Hematopoietic multipotent progenitor cell treated with erythropoietin and hydrocortisone succinate and interleukin-3 and kit ligand, for 4 days (in vitro differentiated cells): ENCODE measurements at regions not wholly inside any gene's neighbourhood (a gene's known extent, or its start where the extent isn't known, plus 50 kb on each side); places are given as distances from the start of the nearest gene placed in this dataset.
"Not testable (repeated sequence)": the region's sequence is repeated elsewhere in the genome, so short reads cannot be mapped to it uniquely, and the experiment has no call there.

Experiments used
- DNase-seq: peaks from one replicate; pipeline ENCODE4 v3.0.0-alpha.2; 2015

- no peak for DNase-seq
These were observed 613.3 kb downstream of the BCOR start for GRCh38 chrX:39484159-39485068.

DNA sequence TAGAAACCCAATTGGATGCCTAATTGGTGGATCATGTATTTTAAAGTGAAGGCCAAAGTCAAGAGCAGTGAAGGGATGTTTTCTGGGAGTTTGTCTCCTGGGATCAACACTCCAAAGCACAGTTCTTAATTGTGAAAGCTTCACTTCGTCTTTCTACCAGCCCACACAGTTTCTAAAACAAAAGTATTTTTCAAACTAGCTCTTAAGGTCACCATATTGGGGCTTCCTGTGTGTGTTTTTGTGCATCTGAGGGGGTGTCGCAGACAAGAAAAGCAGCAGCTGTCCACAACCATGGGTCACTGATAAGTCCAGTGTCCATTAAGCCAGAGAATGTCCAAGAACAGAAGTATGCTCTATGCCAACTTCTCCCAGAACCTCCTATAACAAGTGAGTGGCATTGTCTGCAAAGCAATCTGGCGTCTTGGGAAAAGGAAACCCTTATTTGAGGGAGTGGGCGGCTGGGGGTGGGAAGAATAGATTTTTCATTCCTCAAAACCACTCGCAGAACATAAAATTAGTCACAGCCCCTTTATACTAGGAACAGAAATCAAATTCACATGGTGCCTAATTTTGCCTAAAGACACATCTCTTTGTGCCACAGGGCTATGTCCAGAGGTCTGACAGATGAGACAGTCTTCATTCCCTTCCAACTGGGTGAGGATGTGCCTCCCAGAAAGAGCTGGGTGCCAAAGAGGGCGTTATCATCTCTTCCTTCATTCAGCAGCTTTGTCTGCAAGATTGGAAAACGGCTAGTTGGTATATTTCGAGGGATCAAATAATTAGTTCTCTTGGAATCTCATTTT, 610.4 kb downstream of the BCOR start:
- no peak for DNase-seq

DNA sequence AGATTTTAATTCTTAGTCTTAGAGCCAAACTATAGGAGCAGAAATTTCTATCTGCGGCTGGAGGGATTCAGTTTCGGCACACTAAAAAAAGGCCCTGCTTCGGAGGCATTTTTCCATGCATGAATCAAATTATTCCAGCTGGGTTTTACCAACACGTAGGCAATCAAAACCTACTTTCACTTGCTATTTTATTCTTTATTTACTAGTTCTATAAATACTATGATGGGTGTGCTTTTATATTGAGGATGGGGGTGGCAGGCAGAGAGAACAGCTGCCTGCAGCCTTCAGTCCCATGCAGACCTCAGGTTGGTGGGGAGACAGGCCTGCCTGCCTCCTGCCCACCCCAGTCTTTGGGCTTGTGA, 609.8 kb downstream of the BCOR start:
- no peak for DNase-seq

DNA sequence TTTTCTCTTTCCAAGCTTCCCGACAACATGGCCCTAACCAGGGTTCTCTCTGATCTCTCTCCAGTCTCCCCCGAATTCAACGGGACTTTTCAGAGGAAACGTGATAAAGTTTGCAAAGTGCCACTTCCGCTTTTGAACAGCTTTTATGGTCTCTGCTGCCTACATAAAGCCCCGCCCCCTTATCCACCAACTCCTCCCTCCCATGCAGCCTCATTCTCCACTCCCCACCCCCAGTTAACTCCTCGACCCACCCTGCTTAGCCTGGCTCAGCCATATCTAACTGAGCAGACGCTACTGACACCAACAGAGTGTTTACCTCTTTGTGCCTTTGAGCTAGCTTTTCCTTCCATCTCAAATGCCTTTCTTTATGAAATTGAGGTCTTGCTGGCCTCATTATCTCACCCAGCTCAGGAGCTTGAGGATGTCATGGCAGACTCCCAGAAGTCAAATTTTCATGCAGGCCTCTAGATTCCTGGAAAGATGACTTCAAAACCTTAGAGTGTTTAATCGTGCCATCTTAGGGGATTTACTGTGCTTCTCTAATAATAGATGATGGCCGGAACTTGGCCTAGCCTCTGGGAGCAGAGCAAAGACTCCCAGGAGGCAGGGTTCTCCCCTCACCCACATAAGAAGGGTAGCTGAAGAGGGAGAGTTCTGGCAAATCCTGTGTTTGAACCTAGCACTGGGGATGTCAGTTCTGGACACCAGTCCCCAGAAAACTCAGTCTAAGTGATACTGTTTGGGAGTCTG, 606.0 kb downstream of the BCOR start:
- DNase-seq = peak; percentile 95

DNA sequence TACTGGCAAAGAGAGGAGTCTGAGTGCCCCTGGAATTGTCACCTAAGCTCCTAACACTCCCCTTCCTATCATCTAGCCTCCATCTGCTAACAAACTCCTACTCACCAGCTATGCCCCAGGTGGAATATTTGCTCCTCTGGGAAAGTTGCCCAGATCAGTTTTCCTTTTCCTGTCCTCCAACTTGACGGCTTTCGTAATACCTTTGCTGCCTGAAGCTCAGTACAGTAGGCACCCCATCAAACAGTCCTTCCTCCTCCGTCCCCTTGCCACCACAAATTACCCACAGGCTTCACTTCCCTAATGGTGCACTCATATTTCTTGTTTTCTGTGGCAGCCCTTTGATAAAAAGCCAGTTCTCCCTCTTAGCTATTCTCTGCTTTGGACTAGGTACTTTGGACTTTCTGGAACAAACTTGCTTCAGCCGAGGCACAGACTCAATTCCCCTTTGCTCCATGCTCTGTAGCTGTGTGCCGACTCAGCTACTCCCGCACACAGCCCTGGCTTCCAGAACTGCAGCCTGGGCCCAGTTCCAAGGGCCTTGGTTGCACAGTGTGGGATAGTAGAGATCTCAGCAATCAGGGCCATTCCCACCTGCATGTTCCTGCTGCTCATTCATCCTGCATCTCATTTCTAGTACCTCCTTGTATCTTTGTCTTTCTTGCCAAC, 605.1 kb downstream of the BCOR start:
- DNase-seq = peak; percentile 60

GRCh38 chrX:39493168-39493567, 604.6 kb downstream of the BCOR start:
- DNase-seq = no peak

DNA sequence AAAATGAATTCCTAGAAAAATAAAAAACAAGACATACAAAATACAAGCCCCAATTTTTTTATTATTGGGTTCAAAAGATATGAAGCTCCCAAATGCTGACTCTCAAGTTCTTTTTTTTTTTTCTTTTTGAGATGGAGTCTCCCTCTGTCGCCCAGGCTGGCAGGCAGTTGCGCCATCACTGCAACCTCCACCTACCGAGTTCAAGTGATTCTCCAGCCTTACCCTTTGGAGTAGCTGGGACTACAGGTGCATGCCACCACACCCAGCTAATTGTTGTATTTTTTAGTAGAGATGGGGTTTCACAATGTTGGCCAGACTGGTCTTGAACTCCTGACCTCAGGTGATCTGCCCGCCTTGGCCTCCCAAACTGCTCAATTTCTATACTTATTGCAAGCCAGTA, 600.6 kb downstream of the BCOR start:
- not testable (repeated sequence) for DNase-seq

- DNase-seq = peak; percentile 51
These were observed 600.0 kb downstream of the BCOR start for GRCh38 chrX:39497702-39498265.

- DNase-seq = no peak
These were observed 597.8 kb downstream of the BCOR start for GRCh38 chrX:39499996-39500395.

GRCh38 chrX:39501822-39502221, 595.9 kb downstream of the BCOR start:
- no peak for DNase-seq

GRCh38 chrX:39502486-39502885, 595.3 kb downstream of the BCOR start:
- no peak for DNase-seq

DNA sequence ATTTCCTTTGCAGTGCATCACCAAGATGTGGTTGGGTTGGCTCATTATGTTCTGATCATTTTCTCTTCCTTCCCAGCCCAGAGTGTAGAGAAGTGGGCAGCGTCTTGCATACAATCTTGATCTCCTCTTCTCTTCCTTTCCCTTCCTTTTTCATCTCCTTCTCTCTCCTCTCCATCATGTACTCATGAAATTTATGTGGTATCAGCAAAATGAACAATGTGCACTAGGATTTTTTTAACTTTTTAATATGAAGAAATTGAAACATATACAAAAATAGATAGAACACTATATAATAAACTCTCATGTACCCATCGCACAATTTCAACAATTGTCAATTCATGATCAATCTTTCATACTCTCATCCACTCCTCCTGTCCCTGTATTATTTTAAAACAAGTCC, 593.5 kb downstream of the BCOR start:
- DNase-seq = no peak

DNA sequence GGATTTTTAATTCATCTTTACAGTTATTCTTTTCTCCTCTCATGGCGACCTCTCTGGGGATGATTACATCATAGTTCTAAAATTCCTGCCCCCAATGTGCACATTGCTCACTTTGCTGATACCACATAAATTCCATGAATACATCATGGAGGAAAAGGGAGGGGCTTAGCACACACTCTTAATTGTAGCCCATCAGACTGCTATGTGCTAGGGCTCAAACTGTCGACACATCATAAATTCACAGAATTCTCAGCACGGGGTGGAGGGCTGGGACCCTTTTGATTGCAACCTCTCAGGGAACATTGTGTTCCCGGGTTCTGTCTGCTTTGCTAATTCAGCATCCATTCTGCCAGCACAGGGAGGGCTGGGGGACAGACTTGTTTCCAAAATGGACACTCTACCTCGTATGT, 592.9 kb downstream of the BCOR start:
- DNase-seq = no peak

- DNase-seq = no peak
These were observed 591.6 kb downstream of the BCOR start for GRCh38 chrX:39506131-39506530.

DNA sequence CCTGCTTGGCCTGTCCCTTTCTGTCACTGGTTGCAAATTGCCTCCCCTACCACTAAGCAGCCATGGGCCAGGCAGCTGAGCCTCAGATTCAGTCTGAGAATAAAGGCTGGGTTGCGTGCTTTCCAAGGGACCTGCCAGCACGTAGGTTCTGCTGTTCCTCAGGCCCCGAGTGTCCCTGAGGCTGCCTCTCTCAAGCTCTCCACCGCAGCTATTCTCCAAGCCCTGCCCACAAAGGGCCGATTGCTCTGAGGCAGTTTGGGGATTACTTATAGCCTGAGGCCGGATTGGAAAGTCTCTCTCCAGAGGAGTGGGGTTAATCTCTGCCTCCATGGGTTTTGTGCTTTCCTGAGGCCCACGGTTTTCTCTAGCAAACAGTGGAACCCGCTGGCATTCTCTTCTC, 590.7 kb downstream of the BCOR start:
- no peak for DNase-seq

DNA sequence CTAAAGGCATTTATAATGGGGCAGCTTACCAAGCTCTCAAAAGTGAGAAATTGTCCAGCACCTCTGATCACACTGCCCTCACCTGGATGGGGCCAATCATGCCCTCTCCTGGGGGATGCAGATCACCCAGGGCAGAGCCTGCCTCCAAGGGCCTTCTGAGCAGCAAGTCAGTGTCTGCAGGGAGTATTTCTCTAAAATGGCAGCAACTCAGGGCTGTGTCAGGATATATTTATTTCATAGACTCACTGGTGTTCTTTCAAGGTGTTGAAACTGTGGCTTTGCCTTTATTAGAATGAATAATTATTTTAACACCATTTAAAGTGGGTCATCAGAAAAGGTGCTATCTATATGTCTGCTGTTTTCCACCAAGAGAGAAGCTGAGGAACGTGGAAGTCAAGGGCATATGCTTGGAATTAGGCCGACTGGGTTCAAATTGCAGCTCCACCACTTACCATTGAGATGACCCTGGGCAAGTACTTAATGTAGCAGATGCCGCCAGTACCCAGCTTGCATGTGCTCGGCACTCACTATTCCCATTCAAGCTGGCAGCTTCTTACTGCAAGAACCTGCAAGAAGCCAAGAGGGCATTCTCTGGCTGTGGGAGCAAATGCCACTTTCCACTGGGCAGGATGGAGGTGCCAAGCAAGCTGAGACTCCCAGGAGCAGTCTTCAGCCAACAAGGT, 590.0 kb downstream of the BCOR start:
- no peak for DNase-seq

DNA sequence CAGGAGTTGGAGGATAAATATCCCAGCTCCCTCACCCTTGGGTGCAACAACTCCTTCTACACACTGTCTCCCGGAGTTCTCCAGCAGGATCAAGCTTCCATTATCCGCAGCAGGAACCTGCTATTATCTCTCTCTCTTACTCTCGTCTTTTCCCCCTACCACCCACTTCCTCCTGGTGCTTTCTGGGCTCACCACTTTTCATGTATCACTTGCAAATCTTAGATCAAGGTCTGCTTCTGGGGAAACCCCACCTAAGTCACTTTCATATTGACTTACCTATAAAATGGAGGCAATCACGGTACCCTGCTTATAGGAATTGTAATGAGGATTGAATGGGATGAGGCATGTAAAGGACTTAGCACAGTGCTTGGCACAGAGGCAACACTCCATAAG, 589.5 kb downstream of the BCOR start:
- DNase-seq = no peak

DNA sequence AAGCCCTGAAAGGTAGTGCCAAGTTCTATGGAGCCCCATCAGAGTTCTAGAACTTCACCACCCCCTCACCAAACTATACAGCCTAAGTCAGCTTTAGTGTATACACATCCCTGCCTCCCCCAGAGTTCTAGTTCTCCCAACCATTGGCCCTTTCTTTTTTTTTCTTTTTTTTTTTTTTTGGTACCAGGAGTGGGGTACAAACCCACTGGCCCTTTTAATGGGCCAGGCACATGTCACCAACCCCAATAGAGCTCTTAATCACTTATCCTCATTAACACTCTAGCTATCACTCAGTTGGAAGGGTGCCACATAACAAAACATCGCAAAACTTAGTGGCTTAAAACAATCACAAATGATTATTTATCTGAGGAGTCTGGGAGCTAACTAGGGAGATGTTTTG, 588.6 kb downstream of the BCOR start:
- DNase-seq = no peak

DNA sequence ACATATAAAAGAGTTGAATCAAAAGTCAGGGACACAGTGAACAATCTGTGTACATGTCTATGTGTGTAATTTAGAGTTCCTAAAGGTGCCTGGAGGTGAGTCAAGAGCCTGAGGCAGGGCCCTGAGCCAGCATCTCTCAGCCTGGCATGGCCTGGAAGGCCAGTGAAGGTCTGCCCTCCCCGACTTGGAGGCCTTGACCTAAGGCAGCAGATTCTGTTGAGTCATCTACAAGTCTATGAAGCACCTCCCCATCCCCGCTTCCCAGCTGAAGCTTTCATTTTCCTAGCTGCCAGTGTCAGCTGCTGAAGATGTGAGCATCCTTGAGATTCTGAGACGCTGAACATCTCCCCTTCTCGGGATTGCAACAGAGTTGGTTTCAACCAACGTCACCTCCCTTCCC, 583.9 kb downstream of the BCOR start:
- DNase-seq = no peak

- DNase-seq = no peak
These were observed 583.0 kb downstream of the BCOR start for GRCh38 chrX:39514801-39515200.

DNA sequence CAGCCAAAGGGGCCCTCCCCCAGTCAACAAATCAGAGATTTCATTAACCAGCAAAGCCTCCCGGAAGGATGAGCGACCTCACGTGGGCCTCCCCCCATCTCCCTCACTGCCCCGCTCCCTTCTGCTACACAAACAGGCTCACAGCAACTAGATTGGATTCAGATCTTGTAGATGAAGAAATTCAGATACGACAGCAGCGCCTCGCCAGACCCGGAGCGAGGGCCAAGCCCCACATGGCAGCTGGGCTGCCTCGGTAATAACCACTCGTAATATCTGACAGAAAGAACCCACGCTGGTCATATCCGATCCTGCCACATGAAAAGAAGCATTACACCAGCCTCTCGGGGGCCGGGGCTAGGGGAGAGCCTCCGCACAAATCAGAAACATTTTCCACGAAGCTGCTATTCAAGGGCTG, 581.3 kb downstream of the BCOR start:
- no peak for DNase-seq

GRCh38 chrX:39518476-39519029, 579.2 kb downstream of the BCOR start:
- no peak for DNase-seq
